Osteoblast (primary cell): ENCODE measurements at regions not wholly inside any gene's neighbourhood (a gene's known extent, or its start where the extent isn't known, plus 50 kb on each side); places are given as distances from the start of the nearest gene placed in this dataset.

Experiments used
- DNase-seq: peaks from one replicate; pipeline ENCODE4 v3.0.0; 2011; ENCODE audit warnings: low spot score, mixed read lengths; ENCODE audit not compliant: insufficient read length; ENCODE audit errors: missing footprints
- H2AFZ ChIP-seq: 2 replicates; pipeline ENCODE4 v1.6.0; 2011; ENCODE audit warnings: mild to moderate bottlenecking, low read length
- H3K27ac ChIP-seq: 2 replicates; pipeline ENCODE4 v1.5.1; 2011; ENCODE audit warnings: mild to moderate bottlenecking, low read depth, low read length, moderate library complexity
- H3K27me3 ChIP-seq: 2 replicates; pipeline ENCODE4 v1.6.0; 2012; ENCODE audit warnings: mild to moderate bottlenecking, control low read depth, inconsistent platforms, low read length, moderate library complexity; ENCODE audit not compliant: insufficient read depth
- H3K36me3 ChIP-seq: 2 replicates; pipeline ENCODE4 v1.5.1; 2011; ENCODE audit warnings: mild to moderate bottlenecking, low read length, control low read depth, moderate library complexity; ENCODE audit not compliant: insufficient read depth
- H3K4me1 ChIP-seq: 2 replicates; pipeline ENCODE4 v1.5.1; 2011; ENCODE audit warnings: mild to moderate bottlenecking, low read length, control low read depth, moderate library complexity; ENCODE audit not compliant: insufficient read depth
- H3K4me2 ChIP-seq: 2 replicates; pipeline ENCODE4 v1.6.0; 2011; ENCODE audit warnings: mild to moderate bottlenecking, low read length; ENCODE audit not compliant: insufficient read depth
- H3K4me3 ChIP-seq: fragments of 200-600 bp; sonication (generic); 3 replicates; pipeline ENCODE4 v1.5.1; 2012; ENCODE audit warnings: mild to moderate bottlenecking, low read length, inconsistent platforms; ENCODE audit not compliant: insufficient read depth
- H3K79me2 ChIP-seq: 2 replicates; pipeline ENCODE4 v1.6.0; 2012; ENCODE audit warnings: mild to moderate bottlenecking, low read length, control low read depth, inconsistent platforms; ENCODE audit not compliant: insufficient read depth
- H3K9me3 ChIP-seq: 2 replicates; pipeline ENCODE4 v1.5.1; 2011; ENCODE audit warnings: low read depth, low read length, control low read depth
- H4K20me1 ChIP-seq: 2 replicates; pipeline ENCODE4 v1.6.0; 2012; ENCODE audit warnings: mild to moderate bottlenecking, low read length, control low read depth; ENCODE audit not compliant: insufficient read depth
- TF ChIP-seq, protein P1 (sequence below): IDR thresholded peaks from 2 replicates; pipeline ENCODE4 v1.5.1; 2011; ENCODE audit warnings: mild to moderate bottlenecking, low read depth, low read length, moderate library complexity; ENCODE audit errors: extremely low read depth

DNA sequence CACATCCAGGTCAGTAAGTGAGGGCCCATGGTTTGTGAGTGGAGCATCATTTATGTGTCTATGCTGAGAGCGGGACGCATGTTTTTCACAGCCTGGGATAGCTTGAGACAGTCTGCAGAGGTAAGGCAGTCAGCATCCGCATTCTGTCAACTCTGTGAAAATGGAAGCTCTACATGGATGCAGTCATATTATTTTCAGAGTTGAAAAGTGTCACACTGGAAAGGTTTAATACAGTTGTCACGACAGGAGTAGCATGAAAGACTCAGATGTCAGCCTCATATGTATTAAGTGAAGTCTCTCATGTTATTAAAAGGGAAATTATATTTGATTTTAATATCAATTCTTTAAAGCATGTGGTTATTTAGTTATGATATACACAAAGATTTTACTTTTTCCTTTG lies 436.9 kb upstream of the GYPC start:
- Histone ChIP-seq H3K9me3 (peaks cover 3% of the 10 kb centered on the region), H3K27me3 (no peaks in the 10 kb centered on the region), H3K4me2 (no peak overlapping the region), H3K79me2 (no peaks in the 10 kb centered on the region), H3K4me3 (no peak overlapping the region), H2AFZ (no peak overlapping the region), H3K27ac (no peak overlapping the region), H4K20me1 (no peaks in the 10 kb centered on the region), H3K36me3 (no peaks in the 10 kb centered on the region), H3K4me1 (no peaks in the 10 kb centered on the region)
- DNase-seq, result no peak
- TF ChIP-seq, protein P1, sequence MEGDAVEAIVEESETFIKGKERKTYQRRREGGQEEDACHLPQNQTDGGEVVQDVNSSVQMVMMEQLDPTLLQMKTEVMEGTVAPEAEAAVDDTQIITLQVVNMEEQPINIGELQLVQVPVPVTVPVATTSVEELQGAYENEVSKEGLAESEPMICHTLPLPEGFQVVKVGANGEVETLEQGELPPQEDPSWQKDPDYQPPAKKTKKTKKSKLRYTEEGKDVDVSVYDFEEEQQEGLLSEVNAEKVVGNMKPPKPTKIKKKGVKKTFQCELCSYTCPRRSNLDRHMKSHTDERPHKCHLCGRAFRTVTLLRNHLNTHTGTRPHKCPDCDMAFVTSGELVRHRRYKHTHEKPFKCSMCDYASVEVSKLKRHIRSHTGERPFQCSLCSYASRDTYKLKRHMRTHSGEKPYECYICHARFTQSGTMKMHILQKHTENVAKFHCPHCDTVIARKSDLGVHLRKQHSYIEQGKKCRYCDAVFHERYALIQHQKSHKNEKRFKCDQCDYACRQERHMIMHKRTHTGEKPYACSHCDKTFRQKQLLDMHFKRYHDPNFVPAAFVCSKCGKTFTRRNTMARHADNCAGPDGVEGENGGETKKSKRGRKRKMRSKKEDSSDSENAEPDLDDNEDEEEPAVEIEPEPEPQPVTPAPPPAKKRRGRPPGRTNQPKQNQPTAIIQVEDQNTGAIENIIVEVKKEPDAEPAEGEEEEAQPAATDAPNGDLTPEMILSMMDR, result no peak

DNA sequence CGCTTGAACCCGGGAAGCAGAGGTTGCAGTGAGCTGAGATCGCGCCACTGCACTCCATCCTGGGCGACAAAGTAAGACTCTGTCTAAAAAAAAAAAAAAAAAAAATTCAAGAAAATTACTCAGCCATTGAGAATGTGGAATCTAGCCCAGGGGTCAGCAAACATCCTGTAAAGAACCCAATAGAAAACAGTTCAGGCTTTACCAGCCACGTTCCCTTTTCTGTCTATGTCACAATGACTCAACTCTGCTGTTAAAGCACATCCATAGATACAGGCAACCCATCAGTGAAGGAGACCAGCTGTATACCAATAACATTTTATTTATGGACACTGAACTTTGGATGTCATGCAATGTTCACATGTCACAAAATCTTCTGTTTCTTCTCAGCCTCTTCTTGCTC lies 435.6 kb upstream of the GYPC start:
- no peak overlapping the region for H3K4me3 ChIP-seq
- H3K4me2 ChIP-seq, result no peak overlapping the region
- no peaks in the 10 kb centered on the region for H3K36me3 ChIP-seq
- no peaks in the 10 kb centered on the region for H4K20me1 ChIP-seq
- no peak overlapping the region for H3K27ac ChIP-seq
- TF ChIP-seq, protein P1, result no peak
- no peak overlapping the region for H2AFZ ChIP-seq
- H3K4me1 ChIP-seq, result no peaks in the 10 kb centered on the region
- no peak for DNase-seq
- H3K79me2 ChIP-seq, result no peaks in the 10 kb centered on the region
- peaks cover 3% of the 10 kb centered on the region for H3K9me3 ChIP-seq
- no peaks in the 10 kb centered on the region for H3K27me3 ChIP-seq

DNA sequence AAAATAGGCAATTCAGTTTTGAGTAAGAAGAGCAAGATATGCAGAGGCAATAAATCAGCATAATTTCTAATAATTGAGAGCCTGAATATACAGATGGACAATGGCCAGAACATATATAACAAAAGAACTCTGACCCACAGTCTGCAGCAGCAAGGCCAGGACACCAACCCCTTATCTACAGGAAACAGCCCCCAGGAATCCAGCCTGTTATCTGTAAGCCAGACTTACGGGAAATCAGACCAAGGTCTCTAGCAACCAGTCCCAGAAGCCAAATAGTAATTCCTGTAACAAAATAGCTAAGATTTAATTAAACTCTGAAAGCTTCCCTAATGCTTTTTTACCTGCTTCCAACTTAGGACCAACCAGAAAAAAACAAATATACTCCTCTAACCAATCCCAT lies 434.5 kb upstream of the GYPC start:
- peaks cover 3% of the 10 kb centered on the region for H3K9me3 ChIP-seq
- no peak overlapping the region for H2AFZ ChIP-seq
- H3K27me3 ChIP-seq, result no peaks in the 10 kb centered on the region
- no peak overlapping the region for H3K4me3 ChIP-seq
- no peaks in the 10 kb centered on the region for H3K79me2 ChIP-seq
- H3K27ac ChIP-seq, result no peak overlapping the region
- no peaks in the 10 kb centered on the region for H3K36me3 ChIP-seq
- no peaks in the 10 kb centered on the region for H4K20me1 ChIP-seq
- TF ChIP-seq, protein P1, result no peak
- DNase-seq, result no peak
- H3K4me1 ChIP-seq, result no peaks in the 10 kb centered on the region
- H3K4me2 ChIP-seq, result no peak overlapping the region

DNA sequence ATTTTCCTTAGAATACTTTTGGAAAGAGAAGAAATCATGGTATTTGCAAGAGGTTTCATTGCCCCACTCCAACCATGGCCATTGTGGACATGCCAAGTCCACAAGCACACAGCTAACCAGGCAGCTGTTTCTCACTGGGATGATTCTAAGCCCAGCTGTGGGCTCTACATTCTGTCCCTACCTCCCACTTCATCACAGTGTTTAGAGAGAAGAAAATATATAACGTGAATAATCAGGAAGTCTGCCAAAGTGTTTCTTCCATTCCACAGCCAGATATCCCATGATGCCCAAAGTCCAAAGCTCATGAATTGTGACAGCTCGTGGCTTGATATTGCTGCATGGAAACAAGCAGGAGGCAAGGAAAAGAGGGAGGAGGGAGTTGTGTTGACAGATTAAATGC lies 433.7 kb upstream of the GYPC start:
- Histone ChIP-seq H4K20me1 (no peaks in the 10 kb centered on the region), H3K9me3 (peaks cover 3% of the 10 kb centered on the region), H3K27me3 (no peaks in the 10 kb centered on the region), H2AFZ (no peak overlapping the region), H3K4me3 (no peak overlapping the region), H3K79me2 (no peaks in the 10 kb centered on the region), H3K4me2 (no peak overlapping the region), H3K27ac (no peak overlapping the region), H3K4me1 (no peaks in the 10 kb centered on the region), H3K36me3 (no peaks in the 10 kb centered on the region)
- no peak for DNase-seq
- TF ChIP-seq, protein P1, result no peak
